ENCODE measurements at regions not wholly inside any gene's neighbourhood (a gene's known extent, or its start where the extent isn't known, plus 50 kb on each side); places are given as distances from the start of the nearest gene placed in this dataset.

DNA sequence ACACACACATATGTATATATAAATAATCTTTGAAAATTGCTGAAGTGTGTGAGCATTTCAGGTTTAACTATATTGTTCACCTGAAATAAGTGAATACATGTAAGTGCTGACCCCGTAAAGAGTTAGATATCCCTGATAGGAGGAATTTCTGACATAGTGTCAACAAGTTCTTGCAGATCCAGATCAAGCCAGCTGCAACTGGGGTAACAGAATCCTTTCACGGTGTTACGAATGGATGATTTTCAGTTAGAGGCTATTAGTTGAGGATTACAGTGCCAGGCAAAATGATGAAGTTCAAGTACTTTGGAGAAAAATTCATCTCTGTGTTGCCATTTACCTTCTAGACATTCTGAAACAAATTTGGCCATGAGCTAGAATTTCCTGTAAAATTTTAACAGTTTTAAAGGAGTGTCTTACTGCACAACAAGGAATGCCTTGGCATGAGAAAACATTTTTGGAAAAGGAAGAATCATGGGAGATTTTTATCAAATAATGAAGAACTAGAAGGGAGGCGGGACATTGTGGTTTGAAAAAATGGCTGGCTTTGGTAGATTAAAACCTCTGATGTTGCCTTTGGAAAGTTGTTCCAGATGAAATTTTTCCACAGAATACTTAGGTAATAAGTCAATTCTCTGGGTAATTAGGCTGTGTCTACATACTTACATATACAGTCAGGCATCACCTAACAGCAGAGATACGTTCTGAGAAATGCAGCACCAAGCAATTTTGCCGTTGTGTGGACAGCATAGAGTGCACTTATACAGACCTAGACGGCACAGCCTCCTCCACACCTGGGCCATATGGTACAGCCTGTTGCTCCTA lies 84.4 kb upstream of the FAT1 start:
- Histone ChIP-seq H3K36me3 (ENCODE audit: insufficient read depth in 1 of 2, low read depth in 1 of 2) (no peaks in the 10 kb centered on the region), H3K27ac (no peak overlapping the region), H3K27me3 (ENCODE audit: insufficient read depth in 3 of 3, low read length in 2 of 3) (no peaks in the 10 kb centered on the region), H3K9me3 (no peaks in the 10 kb centered on the region), H3K4me1 (no peaks in the 10 kb centered on the region), H3K4me3 (no peak overlapping the region)
- TF ChIP-seq, protein P1, sequence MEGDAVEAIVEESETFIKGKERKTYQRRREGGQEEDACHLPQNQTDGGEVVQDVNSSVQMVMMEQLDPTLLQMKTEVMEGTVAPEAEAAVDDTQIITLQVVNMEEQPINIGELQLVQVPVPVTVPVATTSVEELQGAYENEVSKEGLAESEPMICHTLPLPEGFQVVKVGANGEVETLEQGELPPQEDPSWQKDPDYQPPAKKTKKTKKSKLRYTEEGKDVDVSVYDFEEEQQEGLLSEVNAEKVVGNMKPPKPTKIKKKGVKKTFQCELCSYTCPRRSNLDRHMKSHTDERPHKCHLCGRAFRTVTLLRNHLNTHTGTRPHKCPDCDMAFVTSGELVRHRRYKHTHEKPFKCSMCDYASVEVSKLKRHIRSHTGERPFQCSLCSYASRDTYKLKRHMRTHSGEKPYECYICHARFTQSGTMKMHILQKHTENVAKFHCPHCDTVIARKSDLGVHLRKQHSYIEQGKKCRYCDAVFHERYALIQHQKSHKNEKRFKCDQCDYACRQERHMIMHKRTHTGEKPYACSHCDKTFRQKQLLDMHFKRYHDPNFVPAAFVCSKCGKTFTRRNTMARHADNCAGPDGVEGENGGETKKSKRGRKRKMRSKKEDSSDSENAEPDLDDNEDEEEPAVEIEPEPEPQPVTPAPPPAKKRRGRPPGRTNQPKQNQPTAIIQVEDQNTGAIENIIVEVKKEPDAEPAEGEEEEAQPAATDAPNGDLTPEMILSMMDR (IDR thresholded peaks at IDR 0.05): no peak
- 42 to 63% (median 44%) methylated on average over 7 of the region's 7 CpGs for WGBS, 3 donors
- no peak for ATAC-seq
- intact Hi-C loops (cut with DNase I): no loop called here
- DNase-seq: no peak

DNA sequence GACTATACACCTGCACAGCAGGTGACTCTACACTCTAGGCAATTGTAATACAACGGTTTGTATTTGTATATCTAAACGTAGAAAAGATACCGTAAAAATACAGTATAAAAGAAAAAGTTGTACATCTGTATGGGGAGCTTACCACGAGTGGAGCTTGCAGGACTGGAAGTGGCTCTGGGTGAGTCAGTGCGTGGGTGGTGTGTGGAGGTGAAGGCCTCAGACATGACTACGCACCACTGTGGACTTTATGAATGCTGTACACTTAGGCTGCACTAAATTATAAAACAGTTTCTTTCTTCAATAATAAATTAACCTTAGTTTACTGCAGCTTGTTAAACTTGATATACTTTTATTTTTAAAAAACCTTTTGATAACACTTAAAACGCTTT lies 85.0 kb upstream of the FAT1 start:
- WGBS, 3 donors: 80 to 84% (median 82%) methylated on average over 7 of the region's 7 CpGs
- Histone ChIP-seq H3K9me3 (no peaks in the 10 kb centered on the region), H3K36me3 (ENCODE audit: insufficient read depth in 1 of 2, low read depth in 1 of 2) (no peaks in the 10 kb centered on the region), H3K27me3 (ENCODE audit: insufficient read depth in 3 of 3, low read length in 2 of 3) (peaks cover 0 to 3% (median 0%) of the 10 kb centered on the region in 3 donors), H3K27ac (no peak overlapping the region), H3K4me3 (no peak overlapping the region), H3K4me1 (no peaks in the 10 kb centered on the region)
- DNase-seq (no peak), ATAC-seq (no peak)
- TF ChIP-seq, protein P1 (IDR thresholded peaks at IDR 0.05): no peak
- intact Hi-C loops (cut with DNase I): no loop called here

GRCh38 chr4:186809070-186809469 lies 85.4 kb upstream of the FAT1 start:
- DNase-seq (no peak), ATAC-seq (no peak)
- Histone ChIP-seq H3K36me3 (ENCODE audit: insufficient read depth in 1 of 2, low read depth in 1 of 2) (no peaks in the 10 kb centered on the region), H3K9me3 (no peaks in the 10 kb centered on the region), H3K4me1 (no peaks in the 10 kb centered on the region), H3K27me3 (ENCODE audit: insufficient read depth in 3 of 3, low read length in 2 of 3) (peaks cover 0 to 3% (median 0%) of the 10 kb centered on the region in 3 donors), H3K4me3 (no peak overlapping the region), H3K27ac (no peak overlapping the region)
- WGBS, 3 donors: 95 to 98% (median 98%) methylated on average over 2 of the region's 2 CpGs
- TF ChIP-seq, protein P1 (IDR thresholded peaks at IDR 0.05): no peak
- intact Hi-C loops (cut with DNase I): no loop called here

GRCh38 chr4:186810613-186811150 lies 87.0 kb upstream of the FAT1 start:
- WGBS, 3 donors: 55 to 80% (median 70%) methylated on average over 3 of the region's 3 CpGs
- no peak for ATAC-seq

More at GRCh38 chr4:186810613-186811150, 87.0 kb upstream of the FAT1 start:
- Histone ChIP-seq H3K9me3 (no peaks in the 10 kb centered on the region), H3K27me3 (ENCODE audit: insufficient read depth in 3 of 3, low read length in 2 of 3) (peaks cover 0 to 3% (median 0%) of the 10 kb centered on the region in 3 donors), H3K4me1 (no peaks in the 10 kb centered on the region), H3K27ac (no peak overlapping the region), H3K36me3 (ENCODE audit: insufficient read depth in 1 of 2, low read depth in 1 of 2) (no peaks in the 10 kb centered on the region), H3K4me3 (no peak overlapping the region)
- TF ChIP-seq, protein P1 (IDR thresholded peaks at IDR 0.05): no peak
- intact Hi-C loops (cut with DNase I): no loop called here
- DNase-seq: no peak

All from psoas muscle (tissue), 7 donors.